ENCODE measurements at regions not wholly inside any gene's neighbourhood (a gene's known extent, or its start where the extent isn't known, plus 50 kb on each side); places are given as distances from the start of the nearest gene placed in this dataset.

- no peak overlapping the region for H3K27ac ChIP-seq (ENCODE audit: low read depth, low read length)
Measured at GRCh38 chr2:172153156-172153555, 50.5 kb upstream of the DLX2 start.

GRCh38 chr2:172153757-172154156 lies 51.1 kb upstream of the DLX2 start:
- H3K36me3 ChIP-seq (ENCODE audit: control insufficient read depth, insufficient read depth, low read length) = no peaks in the 10 kb centered on the region
- no peaks in the 10 kb centered on the region; the same call in 1 of the 2 replicates for H3K27me3 ChIP-seq (ENCODE audit: control insufficient read depth, insufficient read depth, low read length)
- no peaks in the 10 kb centered on the region for H3K9me3 ChIP-seq (ENCODE audit: control insufficient read depth, insufficient read depth, low read depth, low read length)
- H3K27ac ChIP-seq (ENCODE audit: low read depth, low read length) = no peak overlapping the region
- no peak overlapping the region for H3K4me3 ChIP-seq (ENCODE audit: low read depth, low read length)
- no peaks in the 10 kb centered on the region for H3K4me1 ChIP-seq (ENCODE audit: control insufficient read depth, insufficient read depth, low read length)
- no peak overlapping the region for H3K9ac ChIP-seq (ENCODE audit: low read length)

More at GRCh38 chr2:172153156-172153555, 50.5 kb upstream of the DLX2 start:
- H3K4me3 ChIP-seq (ENCODE audit: low read depth, low read length) = no peak overlapping the region
- no peak overlapping the region for H3K9ac ChIP-seq (ENCODE audit: low read length)
- no peaks in the 10 kb centered on the region for H3K4me1 ChIP-seq (ENCODE audit: control insufficient read depth, insufficient read depth, low read length)
- no peaks in the 10 kb centered on the region for H3K36me3 ChIP-seq (ENCODE audit: control insufficient read depth, insufficient read depth, low read length)
- H3K27me3 ChIP-seq (ENCODE audit: control insufficient read depth, insufficient read depth, low read length) = no peaks in the 10 kb centered on the region; the same call in 1 of the 2 replicates
- no peaks in the 10 kb centered on the region for H3K9me3 ChIP-seq (ENCODE audit: control insufficient read depth, insufficient read depth, low read depth, low read length)

- H3K36me3 ChIP-seq (ENCODE audit: control insufficient read depth, insufficient read depth, low read length) = no peaks in the 10 kb centered on the region
- H3K9ac ChIP-seq (ENCODE audit: low read length) = no peak overlapping the region
- no peak overlapping the region for H3K4me3 ChIP-seq (ENCODE audit: low read depth, low read length)
- no peaks in the 10 kb centered on the region for H3K4me1 ChIP-seq (ENCODE audit: control insufficient read depth, insufficient read depth, low read length)
- no peaks in the 10 kb centered on the region; the same call in 1 of the 2 replicates for H3K27me3 ChIP-seq (ENCODE audit: control insufficient read depth, insufficient read depth, low read length)
- no peak overlapping the region for H3K27ac ChIP-seq (ENCODE audit: low read depth, low read length)
- no peaks in the 10 kb centered on the region for H3K9me3 ChIP-seq (ENCODE audit: control insufficient read depth, insufficient read depth, low read depth, low read length)
Measured at GRCh38 chr2:172155752-172156151, 53.1 kb upstream of the DLX2 start.

GRCh38 chr2:172160839-172161238 lies 58.1 kb upstream of the DLX2 start:
- Histone ChIP-seq H3K36me3 (ENCODE audit: control insufficient read depth, insufficient read depth, low read length) (no peaks in the 10 kb centered on the region), H3K27me3 (ENCODE audit: control insufficient read depth, insufficient read depth, low read length) (no peaks in the 10 kb centered on the region; the same call in 1 of the 2 replicates), H3K9me3 (ENCODE audit: control insufficient read depth, insufficient read depth, low read depth, low read length) (no peaks in the 10 kb centered on the region), H3K9ac (ENCODE audit: low read length) (no peak overlapping the region), H3K4me3 (ENCODE audit: low read depth, low read length) (no peak overlapping the region), H3K27ac (ENCODE audit: low read depth, low read length) (no peak overlapping the region), H3K4me1 (ENCODE audit: control insufficient read depth, insufficient read depth, low read length) (no peaks in the 10 kb centered on the region)

- no peak overlapping the region for H3K4me3 ChIP-seq (ENCODE audit: low read depth, low read length)
- H3K27ac ChIP-seq (ENCODE audit: low read depth, low read length) = no peak overlapping the region
- H3K36me3 ChIP-seq (ENCODE audit: control insufficient read depth, insufficient read depth, low read length) = no peaks in the 10 kb centered on the region
Measured at GRCh38 chr2:172162225-172162733, 59.6 kb upstream of the DLX2 start.

GRCh38 chr2:172162739-172163336 lies 60.1 kb upstream of the DLX2 start:
- Histone ChIP-seq H3K9me3 (ENCODE audit: control insufficient read depth, insufficient read depth, low read depth, low read length) (no peaks in the 10 kb centered on the region), H3K27ac (ENCODE audit: low read depth, low read length) (no peak overlapping the region), H3K9ac (ENCODE audit: low read length) (no peak overlapping the region), H3K4me3 (ENCODE audit: low read depth, low read length) (no peak overlapping the region), H3K4me1 (ENCODE audit: control insufficient read depth, insufficient read depth, low read length) (no peaks in the 10 kb centered on the region), H3K27me3 (ENCODE audit: control insufficient read depth, insufficient read depth, low read length) (no peaks in the 10 kb centered on the region), H3K36me3 (ENCODE audit: control insufficient read depth, insufficient read depth, low read length) (no peaks in the 10 kb centered on the region)

More at GRCh38 chr2:172162225-172162733, 59.6 kb upstream of the DLX2 start:
- Histone ChIP-seq H3K9me3 (ENCODE audit: control insufficient read depth, insufficient read depth, low read depth, low read length) (no peaks in the 10 kb centered on the region), H3K9ac (ENCODE audit: low read length) (no peak overlapping the region), H3K4me1 (ENCODE audit: control insufficient read depth, insufficient read depth, low read length) (no peaks in the 10 kb centered on the region), H3K27me3 (ENCODE audit: control insufficient read depth, insufficient read depth, low read length) (no peaks in the 10 kb centered on the region; the same call in 1 of the 2 replicates)

- 0 out of 2 replicates have a peak, but pooled peaks cover 3% of the 10 kb centered on the region for H3K27me3 ChIP-seq (ENCODE audit: control insufficient read depth, insufficient read depth, low read length)
- H3K9ac ChIP-seq (ENCODE audit: low read length) = no peak overlapping the region
- no peaks in the 10 kb centered on the region for H3K36me3 ChIP-seq (ENCODE audit: control insufficient read depth, insufficient read depth, low read length)
- no peak overlapping the region for H3K27ac ChIP-seq (ENCODE audit: low read depth, low read length)
- H3K4me3 ChIP-seq (ENCODE audit: low read depth, low read length) = no peak overlapping the region
- no peaks in the 10 kb centered on the region for H3K9me3 ChIP-seq (ENCODE audit: control insufficient read depth, insufficient read depth, low read depth, low read length)
- H3K4me1 ChIP-seq (ENCODE audit: control insufficient read depth, insufficient read depth, low read length) = peaks cover 9% of the 10 kb centered on the region
Measured at GRCh38 chr2:172168917-172169346, 66.2 kb upstream of the DLX2 start.

GRCh38 chr2:172169611-172170010 lies 66.9 kb upstream of the DLX2 start:
- H3K4me1 ChIP-seq (ENCODE audit: control insufficient read depth, insufficient read depth, low read length) = peaks cover 9% of the 10 kb centered on the region
- no peak overlapping the region for H3K9ac ChIP-seq (ENCODE audit: low read length)
- no peak overlapping the region for H3K27ac ChIP-seq (ENCODE audit: low read depth, low read length)
- H3K4me3 ChIP-seq (ENCODE audit: low read depth, low read length) = no peak overlapping the region
- no peaks in the 10 kb centered on the region for H3K36me3 ChIP-seq (ENCODE audit: control insufficient read depth, insufficient read depth, low read length)
- no peaks in the 10 kb centered on the region for H3K9me3 ChIP-seq (ENCODE audit: control insufficient read depth, insufficient read depth, low read depth, low read length)
- 0 out of 2 replicates have a peak, but pooled peaks cover 3% of the 10 kb centered on the region for H3K27me3 ChIP-seq (ENCODE audit: control insufficient read depth, insufficient read depth, low read length)

- H3K27ac ChIP-seq (ENCODE audit: low read depth, low read length) = no peak overlapping the region
- peak overlapping the region; percentile 75 for H3K4me3 ChIP-seq (ENCODE audit: low read depth, low read length)
- H3K4me1 ChIP-seq (ENCODE audit: control insufficient read depth, insufficient read depth, low read length) = peaks cover 9% of the 10 kb centered on the region
- 0 out of 2 replicates have a peak, but pooled peaks cover 3% of the 10 kb centered on the region for H3K27me3 ChIP-seq (ENCODE audit: control insufficient read depth, insufficient read depth, low read length)
- H3K9ac ChIP-seq (ENCODE audit: low read length) = peak overlapping the region; percentile 81
- no peaks in the 10 kb centered on the region for H3K36me3 ChIP-seq (ENCODE audit: control insufficient read depth, insufficient read depth, low read length)
- no peaks in the 10 kb centered on the region for H3K9me3 ChIP-seq (ENCODE audit: control insufficient read depth, insufficient read depth, low read depth, low read length)
Measured at GRCh38 chr2:172172513-172173173, 69.9 kb upstream of the DLX2 start.

- Histone ChIP-seq H3K9me3 (ENCODE audit: control insufficient read depth, insufficient read depth, low read depth, low read length) (no peaks in the 10 kb centered on the region), H3K4me3 (ENCODE audit: low read depth, low read length) (peak overlapping the region; percentile 75), H3K27ac (ENCODE audit: low read depth, low read length) (no peak overlapping the region), H3K9ac (ENCODE audit: low read length) (no peak overlapping the region), H3K4me1 (ENCODE audit: control insufficient read depth, insufficient read depth, low read length) (peaks cover 9% of the 10 kb centered on the region), H3K36me3 (ENCODE audit: control insufficient read depth, insufficient read depth, low read length) (no peaks in the 10 kb centered on the region), H3K27me3 (ENCODE audit: control insufficient read depth, insufficient read depth, low read length) (0 out of 2 replicates have a peak, but pooled peaks cover 3% of the 10 kb centered on the region)
Measured at GRCh38 chr2:172173174-172173706, 70.5 kb upstream of the DLX2 start.

- H3K27ac ChIP-seq (ENCODE audit: low read depth, low read length) = no peak overlapping the region
- H3K9ac ChIP-seq (ENCODE audit: low read length) = no peak overlapping the region
- H3K9me3 ChIP-seq (ENCODE audit: control insufficient read depth, insufficient read depth, low read depth, low read length) = no peaks in the 10 kb centered on the region
- no peaks in the 10 kb centered on the region for H3K36me3 ChIP-seq (ENCODE audit: control insufficient read depth, insufficient read depth, low read length)
- H3K4me1 ChIP-seq (ENCODE audit: control insufficient read depth, insufficient read depth, low read length) = peaks cover 25% of the 10 kb centered on the region
- H3K4me3 ChIP-seq (ENCODE audit: low read depth, low read length) = no peak overlapping the region
- 0 out of 2 replicates have a peak, but pooled peaks cover 3% of the 10 kb centered on the region for H3K27me3 ChIP-seq (ENCODE audit: control insufficient read depth, insufficient read depth, low read length)
Measured at GRCh38 chr2:172177581-172177980, 74.9 kb upstream of the DLX2 start.
